ENCODE measurements at regions not wholly inside any gene's neighbourhood (a gene's known extent, or its start where the extent isn't known, plus 50 kb on each side); places are given as distances from the start of the nearest gene placed in this dataset.

DNA sequence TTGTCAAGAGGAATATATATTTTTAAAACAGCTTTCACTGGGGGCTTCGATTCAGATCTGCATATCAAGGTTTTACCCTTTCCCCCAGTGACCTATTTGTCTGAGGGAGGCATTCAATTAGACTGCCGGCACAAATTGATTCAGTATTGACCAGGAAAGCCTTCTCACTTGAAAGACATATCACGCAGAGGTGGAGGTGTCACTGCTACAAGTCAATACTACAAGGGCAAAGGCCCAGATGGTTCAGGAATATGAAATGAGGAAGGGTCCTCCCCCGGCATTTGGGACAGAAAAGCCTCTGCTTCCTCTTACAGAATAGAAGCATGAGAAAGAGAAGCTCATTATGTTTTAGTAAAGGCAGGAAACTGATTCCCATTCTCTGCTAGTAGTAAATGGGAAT lies 383.6 kb downstream of the HNRNPD start:
- H3K27ac ChIP-seq (ENCODE audit: control insufficient read depth, insufficient read depth, low read length), result no peak overlapping the region
- no peaks in the 10 kb centered on the region for H3K36me3 ChIP-seq (ENCODE audit: control insufficient read depth in 2 of 2, extremely low read depth in 1 of 2, insufficient read depth in 2 of 2, low read length in 2 of 2)
- dilution Hi-C loops (cut with MboI; ENCODE audit: extremely low pct_ligation_motif_present, low sequenced_read_pairs), result no loop called here
- H3K4me3 ChIP-seq (ENCODE audit: control insufficient read depth in 2 of 3, extremely low read depth in 1 of 3, insufficient read depth in 2 of 3, low read depth in 1 of 3, low read length in 3 of 3), result no peak overlapping the region
- H3K9me1 ChIP-seq (ENCODE audit: control insufficient read depth, extremely low read depth, insufficient read depth, low read length), result no peaks in the 10 kb centered on the region
- H3K4me1 ChIP-seq (ENCODE audit: control insufficient read depth, extremely low read depth, insufficient read depth, low read length), result no peaks in the 10 kb centered on the region
- no peaks in the 10 kb centered on the region for H3K9me3 ChIP-seq (ENCODE audit: control insufficient read depth, low read depth, low read length)
- DNase-seq (ENCODE audit: low read depth, low spot score), result no peak
- H3K79me2 ChIP-seq (ENCODE audit: control insufficient read depth, insufficient read depth, low read length), result no peaks in the 10 kb centered on the region
- H3K27me3 ChIP-seq (ENCODE audit: control insufficient read depth, extremely low read depth, insufficient read depth, low read length), result no peaks in the 10 kb centered on the region
- no peak overlapping the region for H2AFZ ChIP-seq (ENCODE audit: control insufficient read depth, low read length)
- no peak for TF ChIP-seq EZH2 (IDR thresholded peaks at IDR 0.05; ENCODE audit: low read length)
- TF ChIP-seq, protein P1, sequence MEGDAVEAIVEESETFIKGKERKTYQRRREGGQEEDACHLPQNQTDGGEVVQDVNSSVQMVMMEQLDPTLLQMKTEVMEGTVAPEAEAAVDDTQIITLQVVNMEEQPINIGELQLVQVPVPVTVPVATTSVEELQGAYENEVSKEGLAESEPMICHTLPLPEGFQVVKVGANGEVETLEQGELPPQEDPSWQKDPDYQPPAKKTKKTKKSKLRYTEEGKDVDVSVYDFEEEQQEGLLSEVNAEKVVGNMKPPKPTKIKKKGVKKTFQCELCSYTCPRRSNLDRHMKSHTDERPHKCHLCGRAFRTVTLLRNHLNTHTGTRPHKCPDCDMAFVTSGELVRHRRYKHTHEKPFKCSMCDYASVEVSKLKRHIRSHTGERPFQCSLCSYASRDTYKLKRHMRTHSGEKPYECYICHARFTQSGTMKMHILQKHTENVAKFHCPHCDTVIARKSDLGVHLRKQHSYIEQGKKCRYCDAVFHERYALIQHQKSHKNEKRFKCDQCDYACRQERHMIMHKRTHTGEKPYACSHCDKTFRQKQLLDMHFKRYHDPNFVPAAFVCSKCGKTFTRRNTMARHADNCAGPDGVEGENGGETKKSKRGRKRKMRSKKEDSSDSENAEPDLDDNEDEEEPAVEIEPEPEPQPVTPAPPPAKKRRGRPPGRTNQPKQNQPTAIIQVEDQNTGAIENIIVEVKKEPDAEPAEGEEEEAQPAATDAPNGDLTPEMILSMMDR (optimal IDR thresholded peaks at IDR 0.05 in 1 of 3, IDR thresholded peaks at IDR 0.05 in 1 of 3, conservative IDR thresholded peaks at IDR 0.05 in 1 of 3; ENCODE audit: extremely low read depth in 1 of 3, insufficient read depth in 2 of 3, low read length in 3 of 3), result no peak
- no peak overlapping the region for H3K4me2 ChIP-seq (ENCODE audit: control insufficient read depth, extremely low read depth, insufficient read depth, low read depth, low read length)
- H4K20me1 ChIP-seq (ENCODE audit: control insufficient read depth, extremely low read depth, insufficient read depth, low read length), result no peaks in the 10 kb centered on the region
- FAIRE-seq, result no peak
- H3K9ac ChIP-seq (ENCODE audit: control insufficient read depth, extremely low read depth, insufficient read depth, low read length), result no peak overlapping the region

DNA sequence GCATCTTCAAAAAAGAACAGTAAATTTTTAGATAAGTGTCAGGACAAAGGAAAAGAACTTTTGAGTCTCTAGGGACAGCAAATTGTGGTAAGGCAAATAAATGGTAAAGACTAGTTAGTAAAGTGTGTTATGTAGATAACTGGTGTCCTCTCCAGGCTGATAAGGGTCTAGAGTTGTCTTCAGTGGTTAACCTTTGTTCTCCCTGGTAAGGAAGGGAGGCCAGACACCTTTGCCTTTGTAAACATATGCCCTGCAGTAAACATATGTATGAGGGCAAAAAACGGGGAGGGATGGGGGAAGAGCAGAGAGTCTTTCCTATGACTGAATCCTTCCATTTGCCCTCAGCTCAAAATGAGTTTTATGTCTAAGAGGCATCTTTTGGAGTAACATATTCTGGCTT lies 384.6 kb downstream of the HNRNPD start:
- Histone ChIP-seq H3K27me3 (ENCODE audit: control insufficient read depth, extremely low read depth, insufficient read depth, low read length) (no peaks in the 10 kb centered on the region), H3K9ac (ENCODE audit: control insufficient read depth, extremely low read depth, insufficient read depth, low read length) (no peak overlapping the region), H3K79me2 (ENCODE audit: control insufficient read depth, insufficient read depth, low read length) (no peaks in the 10 kb centered on the region), H3K4me1 (ENCODE audit: control insufficient read depth, extremely low read depth, insufficient read depth, low read length) (no peaks in the 10 kb centered on the region), H3K9me1 (ENCODE audit: control insufficient read depth, extremely low read depth, insufficient read depth, low read length) (no peaks in the 10 kb centered on the region), H4K20me1 (ENCODE audit: control insufficient read depth, extremely low read depth, insufficient read depth, low read length) (no peaks in the 10 kb centered on the region), H3K4me3 (ENCODE audit: control insufficient read depth in 2 of 3, extremely low read depth in 1 of 3, insufficient read depth in 2 of 3, low read depth in 1 of 3, low read length in 3 of 3) (no peak overlapping the region), H3K4me2 (ENCODE audit: control insufficient read depth, extremely low read depth, insufficient read depth, low read depth, low read length) (no peak overlapping the region), H3K27ac (ENCODE audit: control insufficient read depth, insufficient read depth, low read length) (no peak overlapping the region), H3K36me3 (ENCODE audit: control insufficient read depth in 2 of 2, extremely low read depth in 1 of 2, insufficient read depth in 2 of 2, low read length in 2 of 2) (no peaks in the 10 kb centered on the region), H3K9me3 (ENCODE audit: control insufficient read depth, low read depth, low read length) (no peaks in the 10 kb centered on the region), H2AFZ (ENCODE audit: control insufficient read depth, low read length) (no peak overlapping the region)
- TF ChIP-seq, protein P1 (optimal IDR thresholded peaks at IDR 0.05 in 1 of 3, IDR thresholded peaks at IDR 0.05 in 1 of 3, conservative IDR thresholded peaks at IDR 0.05 in 1 of 3; ENCODE audit: extremely low read depth in 1 of 3, insufficient read depth in 2 of 3, low read length in 3 of 3), result no peak
- TF ChIP-seq EZH2 (IDR thresholded peaks at IDR 0.05; ENCODE audit: low read length), result no peak
- dilution Hi-C loops (cut with MboI; ENCODE audit: extremely low pct_ligation_motif_present, low sequenced_read_pairs), result no loop called here
- DNase-seq (ENCODE audit: low read depth, low spot score), result no peak
- FAIRE-seq, result no peak

Data from keratinocyte (primary cell).